ENCODE measurements at regions not wholly inside any gene's neighbourhood (a gene's known extent, or its start where the extent isn't known, plus 50 kb on each side); places are given as distances from the start of the nearest gene placed in this dataset.
"Not testable (repeated sequence)": the region's sequence is repeated elsewhere in the genome, so short reads cannot be mapped to it uniquely, and the experiment has no call there.

DNA sequence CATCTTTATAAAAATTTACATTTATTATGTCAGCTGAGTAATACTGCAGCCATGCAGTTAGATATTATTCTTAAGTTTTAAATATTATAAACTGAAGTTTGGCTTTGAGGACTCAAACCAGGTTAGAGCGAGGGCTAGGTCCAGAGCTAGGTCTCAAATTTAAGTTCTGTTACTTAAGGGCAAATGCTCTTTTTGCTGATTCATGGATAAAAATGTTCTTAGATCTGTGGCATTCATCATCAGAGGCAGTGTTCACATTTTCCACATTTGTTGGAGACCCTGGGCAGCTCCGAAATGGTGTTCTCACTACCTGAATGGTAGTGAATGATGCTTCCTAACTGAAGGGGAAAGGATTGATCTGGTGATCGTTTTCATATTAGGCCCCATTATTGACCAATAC lies 121.4 kb upstream of the MB21D2 start:
- intact Hi-C loops (cut with DNase I), result no loop called here
- Histone ChIP-seq H3K36me3 (ENCODE audit: insufficient read depth in 1 of 2, low read depth in 1 of 2) (no peaks in the 10 kb centered on the region), H3K9me3 (no peaks in the 10 kb centered on the region), H3K4me3 (no peak overlapping the region), H3K27me3 (ENCODE audit: insufficient read depth in 3 of 3, low read length in 2 of 3) (no peaks in the 10 kb centered on the region), H3K27ac (no peak overlapping the region), H3K4me1 (no peaks in the 10 kb centered on the region)
- DNase-seq, result no peak
- no peak for TF ChIP-seq CTCF (IDR thresholded peaks at IDR 0.05)
- WGBS, 3 donors, result 91 to 93% (median 92%) methylated on average over 3 of the region's 3 CpGs
- ATAC-seq, result no peak

DNA sequence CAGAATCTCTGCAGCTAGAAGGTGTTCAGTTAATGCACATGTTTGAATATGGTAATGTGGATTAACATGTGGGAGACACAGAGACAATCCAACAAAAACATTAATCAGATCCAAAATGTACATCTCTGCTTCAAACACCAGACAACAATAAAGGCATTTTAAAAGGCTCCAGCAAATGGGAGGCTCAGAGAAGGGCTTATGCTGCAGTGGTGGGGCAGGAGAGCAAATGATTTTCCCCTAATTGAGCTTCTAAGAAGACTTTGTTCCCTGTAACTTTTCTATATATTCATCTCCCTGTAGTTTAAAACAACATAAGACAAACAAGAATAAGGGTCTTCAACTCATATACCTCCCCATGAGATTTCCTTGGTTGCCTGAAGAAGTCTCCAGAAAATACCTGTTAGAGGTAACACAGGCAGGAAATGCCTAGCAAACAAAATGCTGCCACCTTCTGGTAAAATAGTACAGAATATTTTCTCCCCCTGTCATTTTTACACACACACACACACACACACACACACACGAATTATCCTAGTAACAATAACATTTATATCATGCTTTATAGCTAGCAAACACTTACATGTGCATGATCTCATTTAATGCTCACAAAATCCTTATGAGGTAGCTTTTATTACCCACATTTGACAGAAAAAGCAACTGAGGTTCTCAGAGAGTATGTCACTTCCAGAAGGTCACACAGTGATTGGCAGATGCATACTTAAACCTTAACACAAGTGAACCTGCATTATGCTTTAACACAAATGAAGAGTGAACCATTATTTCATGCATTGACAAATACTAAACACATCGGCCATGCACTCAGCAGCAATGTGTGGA lies 123.4 kb upstream of the MB21D2 start:
- no peaks in the 10 kb centered on the region for H3K9me3 ChIP-seq
- H3K4me1 ChIP-seq, result no peaks in the 10 kb centered on the region
- intact Hi-C loops (cut with DNase I), result loop anchor here (2.0 to 10.0 kb wide), 6 partner anchors 126 to 536 kb away; partner anchors contain the start of gene MB21D2 (in 1 of the 2)
- no peaks in the 10 kb centered on the region for H3K36me3 ChIP-seq (ENCODE audit: insufficient read depth in 1 of 2, low read depth in 1 of 2)
- DNase-seq (no peak), ATAC-seq (peak in 1 of 4 donors; percentile 78)
- WGBS, 3 donors, result 43 to 44% (median 44%) methylated on average over 2 of the region's 2 CpGs
- H3K27me3 ChIP-seq (ENCODE audit: insufficient read depth in 3 of 3, low read length in 2 of 3), result no peaks in the 10 kb centered on the region
- H3K27ac ChIP-seq, result no peak overlapping the region
- H3K4me3 ChIP-seq, result no peak overlapping the region
- TF ChIP-seq CTCF (IDR thresholded peaks at IDR 0.05), result peak; percentile 48

DNA sequence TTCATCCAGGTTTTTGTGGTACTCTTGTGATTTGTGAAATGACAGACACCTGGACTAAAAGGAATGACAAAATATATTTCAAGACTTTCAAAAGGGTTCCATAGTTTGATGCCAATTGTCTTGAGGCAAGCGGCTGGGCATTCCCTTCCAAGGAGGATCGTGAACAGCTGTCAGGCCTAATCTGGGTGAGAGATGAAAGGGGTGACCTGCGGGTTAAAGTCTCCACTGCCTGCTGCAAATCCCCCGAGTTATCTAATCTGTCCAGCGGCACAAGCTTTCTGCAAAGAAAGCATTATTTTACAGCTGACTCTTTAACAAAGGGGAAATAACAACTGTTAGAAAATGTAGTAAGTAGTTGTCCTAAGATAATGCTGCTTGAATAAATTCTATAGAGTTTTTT lies 128.7 kb upstream of the MB21D2 start:
- Histone ChIP-seq H3K36me3 (ENCODE audit: insufficient read depth in 1 of 2, low read depth in 1 of 2) (no peaks in the 10 kb centered on the region), H3K4me3 (no peak overlapping the region), H3K27ac (no peak overlapping the region), H3K4me1 (no peaks in the 10 kb centered on the region), H3K27me3 (ENCODE audit: insufficient read depth in 3 of 3, low read length in 2 of 3) (no peaks in the 10 kb centered on the region), H3K9me3 (no peaks in the 10 kb centered on the region)
- ATAC-seq, result no peak
- no peak for DNase-seq
- intact Hi-C loops (cut with DNase I), result loop anchor here (10.0 kb wide), 2 partner anchors 132 to 482 kb away; partner anchors contain the start of gene MB21D2 (in 1 of the 2)
- WGBS, 3 donors, result 39 to 46% (median 46%) methylated on average over 5 of the region's 5 CpGs
- TF ChIP-seq CTCF (IDR thresholded peaks at IDR 0.05), result no peak

DNA sequence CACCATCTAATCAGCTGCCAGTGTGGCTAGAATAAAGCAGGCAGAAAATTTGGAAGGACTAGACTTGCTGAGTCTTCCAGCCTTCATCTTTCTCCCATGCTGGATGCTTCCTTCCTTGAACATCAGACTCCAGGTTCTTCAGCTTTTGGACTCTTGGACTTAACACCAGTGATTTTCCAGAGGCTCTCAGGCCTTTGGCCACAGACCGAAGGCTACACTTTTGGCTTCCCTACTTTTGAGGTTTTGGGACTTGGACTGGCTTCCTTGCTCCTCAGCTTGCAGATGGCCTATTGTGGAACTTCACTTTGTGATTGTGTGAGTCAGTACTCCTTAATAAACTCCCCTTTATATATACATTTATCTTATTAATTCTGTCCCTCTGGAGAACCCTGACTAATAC lies 129.8 kb upstream of the MB21D2 start:
- intact Hi-C loops (cut with DNase I), result loop anchor here (10.0 kb wide), 2 partner anchors 133 to 483 kb away; partner anchors contain the start of gene MB21D2 (in 1 of the 2)
- H3K9me3 ChIP-seq; H3K27ac ChIP-seq; H3K4me1 ChIP-seq; ATAC-seq; H3K27me3 ChIP-seq (ENCODE audit: insufficient read depth in 3 of 3, low read length in 2 of 3); DNase-seq; H3K36me3 ChIP-seq (ENCODE audit: insufficient read depth in 1 of 2, low read depth in 1 of 2); H3K4me3 ChIP-seq: not testable (repeated sequence)
- 0 to 42% (median 37%) methylated on average over 1 of the region's 1 CpG for WGBS, 3 donors

- H3K27ac ChIP-seq, result no peak overlapping the region
- H3K4me1 ChIP-seq, result no peaks in the 10 kb centered on the region
- no peaks in the 10 kb centered on the region for H3K9me3 ChIP-seq
- no peaks in the 10 kb centered on the region for H3K36me3 ChIP-seq (ENCODE audit: insufficient read depth in 1 of 2, low read depth in 1 of 2)
- 46 to 52% (median 51%) methylated on average over 1 of the region's 1 CpG for WGBS, 3 donors
- H3K27me3 ChIP-seq (ENCODE audit: insufficient read depth in 3 of 3, low read length in 2 of 3), result no peaks in the 10 kb centered on the region
- ATAC-seq, result no peak
- no peak overlapping the region for H3K4me3 ChIP-seq
- TF ChIP-seq CTCF (IDR thresholded peaks at IDR 0.05), result no peak
- intact Hi-C loops (cut with DNase I), result loop anchor here (10.0 kb wide), 2 partner anchors 133 to 483 kb away; partner anchors contain the start of gene MB21D2 (in 1 of the 2)
- no peak for DNase-seq
Observed at GRCh38 chr3:193048127-193048526, 130.5 kb upstream of the MB21D2 start.

Measured in psoas muscle (tissue), 7 donors.